NCI-H1092 (cell line): ENCODE measurements at regions not wholly inside any gene's neighbourhood (a gene's known extent, or its start where the extent isn't known, plus 50 kb on each side); places are given as distances from the start of the nearest gene placed in this dataset.

Experiments used
- DNase-seq: peaks from one replicate; lab custom pipeline; 2025; lab: John Stamatoyannopoulos, UW

GRCh38 chr14:97443412-97443811, 646.2 kb downstream of the VRK1 start:
- no peak for DNase-seq

- no peak for DNase-seq
These were observed 647.1 kb downstream of the VRK1 start for GRCh38 chr14:97444248-97444647.

GRCh38 chr14:97445367-97445766, 648.2 kb downstream of the VRK1 start:
- DNase-seq = no peak

- DNase-seq = no peak
These were observed 648.9 kb downstream of the VRK1 start for GRCh38 chr14:97446087-97446486.

GRCh38 chr14:97452314-97452713, 655.1 kb downstream of the VRK1 start:
- DNase-seq = no peak

GRCh38 chr14:97453991-97454390, 656.8 kb downstream of the VRK1 start:
- DNase-seq = no peak

GRCh38 chr14:97456462-97456861, 659.3 kb downstream of the VRK1 start:
- DNase-seq = no peak

- DNase-seq = no peak
These were observed 659.8 kb downstream of the VRK1 start for GRCh38 chr14:97456958-97457357.

- DNase-seq = no peak
These were observed 660.4 kb downstream of the VRK1 start for GRCh38 chr14:97457575-97458085.

- DNase-seq = no peak
These were observed 661.1 kb downstream of the VRK1 start for GRCh38 chr14:97458255-97458654.

GRCh38 chr14:97458661-97459579, 661.7 kb downstream of the VRK1 start:
- no peak for DNase-seq

GRCh38 chr14:97462081-97462480, 664.9 kb downstream of the VRK1 start:
- no peak for DNase-seq

- DNase-seq = no peak
These were observed 671.0 kb downstream of the VRK1 start for GRCh38 chr14:97468220-97468619.

- no peak for DNase-seq
These were observed 680.2 kb downstream of the VRK1 start for GRCh38 chr14:97477353-97477752.

GRCh38 chr14:97485201-97485600, 688.0 kb downstream of the VRK1 start:
- no peak for DNase-seq

- no peak for DNase-seq
These were observed 689.5 kb downstream of the VRK1 start for GRCh38 chr14:97486601-97487120.

- DNase-seq = no peak
These were observed 692.6 kb downstream of the VRK1 start for GRCh38 chr14:97489750-97490149.

GRCh38 chr14:97490521-97491070, 693.4 kb downstream of the VRK1 start:
- DNase-seq = no peak

- DNase-seq = no peak
These were observed 694.5 kb downstream of the VRK1 start for GRCh38 chr14:97491697-97492096.

GRCh38 chr14:97499790-97500481, 702.8 kb downstream of the VRK1 start:
- DNase-seq = no peak

- no peak for DNase-seq
These were observed 709.4 kb downstream of the VRK1 start for GRCh38 chr14:97506626-97507025.

GRCh38 chr14:97513891-97514290, 716.7 kb downstream of the VRK1 start:
- no peak for DNase-seq
